IMR-90 (cell line): ENCODE measurements at regions not wholly inside any gene's neighbourhood (a gene's known extent, or its start where the extent isn't known, plus 50 kb on each side); places are given as distances from the start of the nearest gene placed in this dataset.

Experiments used
- ATAC-seq: fragments of 200-7000 bp; cut with Tn5 transposase; 2 replicates; pipeline ENCODE4 v1.9.1; 2020; ENCODE audit warnings: low read depth, mild to moderate bottlenecking, moderate library complexity
- BruUV-seq: library from RNA; stranded (reverse); fragments of 400-500 nt; replicated peaks from 2 replicates; lab custom pipeline; 2021; lab: Mats Ljungman, UMichigan
- CTCF ChIA-PET: fragments of 300-600 bp; formaldehyde crosslinking; extraction: SDS; loops from one replicate; lab custom pipeline; 2021; ENCODE audit warnings: antibody characterized with exemption; lab: Yijun Ruan, JAX
- POLR2A ChIA-PET: fragments of 300-600 bp; sonication (Branson Sonifier 250); formaldehyde crosslinking; loops from one replicate; lab custom pipeline; 2022; ENCODE audit warnings: antibody characterized with exemption; ENCODE audit not compliant: unreplicated experiment; lab: Charles Lee
- DNase-seq: peaks from one replicate; pipeline ENCODE4 v3.0.0; 2013
- H2AFZ ChIP-seq: replicated peaks from 2 replicates; pipeline ENCODE3; 2013; ENCODE audit warnings: low read length, mild to moderate bottlenecking; ENCODE audit not compliant: poor library complexity
- H2AK5ac ChIP-seq: 2 replicates; pipeline ENCODE4 v1.6.1; 2013; ENCODE audit warnings: low read depth, low read length, inconsistent platforms
- H2AK9ac ChIP-seq: replicated peaks from 2 replicates; pipeline ENCODE3; 2013; ENCODE audit warnings: mild to moderate bottlenecking, low read depth, low read length, moderate library complexity; ENCODE audit not compliant: poor library complexity
- H2BK120ac ChIP-seq: 2 replicates; pipeline ENCODE4 v1.6.1; 2013; ENCODE audit warnings: low read depth, low read length, inconsistent platforms
- H2BK15ac ChIP-seq: 3 replicates; pipeline ENCODE4 v1.6.1; 2013; ENCODE audit warnings: low read depth, low read length, inconsistent platforms
- H2BK20ac ChIP-seq: 2 replicates; pipeline ENCODE4 v1.6.1; 2013; ENCODE audit warnings: low read depth, mild to moderate bottlenecking, inconsistent platforms, low read length, moderate library complexity
- H2BK5ac ChIP-seq: 2 replicates; pipeline ENCODE4 v1.6.1; 2013; ENCODE audit warnings: mild to moderate bottlenecking, low read depth, low read length, inconsistent platforms; ENCODE audit not compliant: poor library complexity, severe bottlenecking
- H3K14ac ChIP-seq: replicated peaks from 2 replicates; pipeline ENCODE4 v1.6.1; 2013; ENCODE audit warnings: low read depth, low read length, inconsistent platforms
- H3K18ac ChIP-seq: 2 replicates; pipeline ENCODE4 v1.6.1; 2013; ENCODE audit warnings: low read depth, low read length, control low read depth
- H3K23ac ChIP-seq: 2 replicates; pipeline ENCODE4 v1.6.1; 2013; ENCODE audit warnings: low read depth, low read length, inconsistent platforms
- H3K27ac ChIP-seq: 2 replicates; pipeline ENCODE4 v1.5.1; 2013; ENCODE audit warnings: mild to moderate bottlenecking, control low read depth, low read length; ENCODE audit not compliant: insufficient read depth
- H3K27me3 ChIP-seq: 2 replicates; pipeline ENCODE4 v1.6.1; 2013; ENCODE audit warnings: low read length; ENCODE audit not compliant: control insufficient read depth, insufficient read depth
- H3K36me3 ChIP-seq: 2 replicates; pipeline ENCODE4 v1.6.1; 2013; ENCODE audit warnings: low read length, mixed read lengths; ENCODE audit not compliant: control insufficient read depth, insufficient read depth
- H3K4ac ChIP-seq: 2 replicates; pipeline ENCODE4 v1.6.1; 2013; ENCODE audit warnings: low read depth, low read length, inconsistent platforms
- H3K4me1 ChIP-seq: 2 replicates; pipeline ENCODE4 v1.6.1; 2013; ENCODE audit warnings: low read length, mixed read lengths; ENCODE audit not compliant: control insufficient read depth, insufficient read depth
- H3K4me2 ChIP-seq: 2 replicates; pipeline ENCODE4 v1.6.1; 2013; ENCODE audit warnings: low read depth, mild to moderate bottlenecking, control low read depth, low read length, moderate library complexity
- H3K4me3 ChIP-seq: 2 replicates; pipeline ENCODE4 v1.5.1; 2013; ENCODE audit warnings: low read depth, mild to moderate bottlenecking, control low read depth, low read length, moderate library complexity; ENCODE audit not compliant: insufficient read depth
- H3K56ac ChIP-seq: 2 replicates; pipeline ENCODE4 v1.6.1; 2013; ENCODE audit warnings: low read length, inconsistent platforms; ENCODE audit not compliant: insufficient read depth; ENCODE audit errors: extremely low read depth
- H3K79me1 ChIP-seq, 2 experiments: 2 replicates each; pipeline ENCODE4 v1.6.1; 2013; ENCODE audit warnings: low read length in 2 of 2, inconsistent platforms in 1 of 2, low read depth in 1 of 2
- H3K9ac ChIP-seq: 2 replicates; pipeline ENCODE4 v1.6.1; 2013; ENCODE audit warnings: low read depth, low read length, control low read depth
- H3K9me1 ChIP-seq: 2 replicates; pipeline ENCODE4 v1.6.1; 2013; ENCODE audit warnings: low read length, inconsistent platforms; ENCODE audit not compliant: insufficient read depth
- H3K9me3 ChIP-seq: 2 replicates; pipeline ENCODE4 v1.6.1; 2013; ENCODE audit warnings: low read length; ENCODE audit not compliant: control insufficient read depth, insufficient read depth
- H4K20me1 ChIP-seq: 2 replicates; pipeline ENCODE4 v1.6.1; 2013; ENCODE audit warnings: low read length, inconsistent platforms; ENCODE audit not compliant: insufficient read depth
- H4K5ac ChIP-seq: 2 replicates; pipeline ENCODE4 v1.6.1; 2013; ENCODE audit warnings: mild to moderate bottlenecking, low read depth, low read length, control low read depth
- H4K8ac ChIP-seq, 2 experiments: 2 replicates each; pipeline ENCODE4 v1.6.1; 2013; ENCODE audit warnings: low read depth in 2 of 2, low read length in 2 of 2, control low read depth in 1 of 2, inconsistent platforms in 1 of 2
- H4K91ac ChIP-seq: 2 replicates; pipeline ENCODE4 v1.6.1; 2013; ENCODE audit warnings: low read depth, low read length, inconsistent platforms; ENCODE audit not compliant: insufficient read depth
- CHD1 ChIP-seq: IDR thresholded peaks from 2 replicates; pipeline ENCODE4 v1.6.1; 2012; ENCODE audit warnings: low read depth, low read length, improper control_type of control experiment
- WGBS, 2 experiments: methylation state at CpG; one replicate each; pipeline versions ENCODE4 v1.1.5 to v1.1.7; 2013; ENCODE audit warnings: missing lambda C conversion rate in 2 of 2; ENCODE audit not compliant: insufficient read length in 1 of 2; ENCODE audit errors: extremely low coverage in 2 of 2; 5-methylcytosine and 5-hydroxymethylcytosine counted together
- dilution Hi-C: fragments of 300-500 bp; cut with HindIII; formaldehyde crosslinking; loops from one replicate; pipeline ENCODE4 v1.14.3; 2018; ENCODE audit warnings: low sequenced_read_pairs; ENCODE audit not compliant: unreplicated experiment
- in situ Hi-C: fragments of 300-500 bp; cut with MboI; formaldehyde crosslinking; loops from 3 replicates; pipeline ENCODE4 v1.14.3; 2019; ENCODE audit warnings: low sequenced_read_pairs, inconsistent platforms, mixed read lengths
- intact Hi-C: fragments of 100-400 bp; cut with micrococcal nuclease; formaldehyde crosslinking; loops from 2 replicates; pipeline ENCODE4 v1.10.0; 2022
- TF ChIP-seq, protein P1 (sequence below): fragments of 150-350 bp; IDR thresholded peaks from 2 replicates; pipeline ENCODE4 v1.6.1; 2017; ENCODE audit warnings: mild to moderate bottlenecking, antibody characterized with exemption, low read length, low read depth

GRCh38 chr18:76167845-76168621 is 327.0 kb downstream of the ZNF516 start:
- Histone ChIP-seq H4K91ac (no peak overlapping the region), H3K23ac (no peak overlapping the region), H3K4me3 (no peak overlapping the region), H2AFZ (no peak overlapping the region), H3K18ac (no peak overlapping the region), H3K4ac (no peak overlapping the region), H3K9ac (no peak overlapping the region), H2AK9ac (no peak overlapping the region), H3K36me3 (no peaks in the 10 kb centered on the region), H3K9me1 (no peaks in the 10 kb centered on the region), H2BK15ac (no peak overlapping the region), H3K14ac (no peak overlapping the region), H3K79me1 (no peaks in the 10 kb centered on the region), H2BK120ac (no peak overlapping the region), H3K4me2 (no peak overlapping the region), H2AK5ac (no peak overlapping the region), H3K56ac (no peak overlapping the region), H4K8ac (no peak overlapping the region), H4K20me1 (no peaks in the 10 kb centered on the region), H2BK20ac (no peak overlapping the region), H3K4me1 (no peaks in the 10 kb centered on the region), H3K9me3 (peaks cover 6% of the 10 kb centered on the region), H3K27ac (no peak overlapping the region), H4K5ac (no peak overlapping the region), H3K27me3 (no peaks in the 10 kb centered on the region), H2BK5ac (no peak overlapping the region)
- ChIA-PET POLR2A (no interaction called here), CTCF (no interaction called here)
- no peak for ATAC-seq
- DNase-seq, result no peak
- TF ChIP-seq, protein P1, sequence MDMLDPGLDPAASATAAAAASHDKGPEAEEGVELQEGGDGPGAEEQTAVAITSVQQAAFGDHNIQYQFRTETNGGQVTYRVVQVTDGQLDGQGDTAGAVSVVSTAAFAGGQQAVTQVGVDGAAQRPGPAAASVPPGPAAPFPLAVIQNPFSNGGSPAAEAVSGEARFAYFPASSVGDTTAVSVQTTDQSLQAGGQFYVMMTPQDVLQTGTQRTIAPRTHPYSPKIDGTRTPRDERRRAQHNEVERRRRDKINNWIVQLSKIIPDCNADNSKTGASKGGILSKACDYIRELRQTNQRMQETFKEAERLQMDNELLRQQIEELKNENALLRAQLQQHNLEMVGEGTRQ, result no peak
- no peak for TF ChIP-seq CHD1
- dilution Hi-C loops (no loop called here), in situ Hi-C loops (no loop called here), intact Hi-C loops (no loop called here)
- no TSS peak for BruUV-seq
- 5% methylated on average over 7 of the region's 12 CpGs; no CpG with 5 or more reads in 1 of the 2 experiments for WGBS, 2 experiments
